ENCODE measurements at regions not wholly inside any gene's neighbourhood (a gene's known extent, or its start where the extent isn't known, plus 50 kb on each side); places are given as distances from the start of the nearest gene placed in this dataset.

DNA sequence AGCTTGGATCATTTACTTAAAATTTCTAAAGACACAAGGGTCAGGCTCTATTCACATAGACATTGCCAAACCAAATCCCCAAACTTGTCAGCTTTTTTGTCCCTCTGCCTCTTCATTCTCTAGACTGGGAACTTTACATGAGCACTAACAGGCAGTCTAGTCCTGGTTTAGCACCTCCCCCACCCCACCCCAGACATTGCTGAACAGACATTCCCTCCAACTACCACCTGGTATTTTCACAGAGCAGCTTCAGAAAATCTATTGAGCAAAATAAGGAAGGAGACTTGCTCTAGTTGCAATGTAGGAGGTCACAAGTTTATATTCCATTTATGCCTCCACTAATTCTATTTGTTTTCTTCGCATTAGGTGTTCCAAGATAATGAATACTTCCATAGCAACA is 56.8 kb upstream of the AASS start:
- TF ChIP-seq, protein P1, sequence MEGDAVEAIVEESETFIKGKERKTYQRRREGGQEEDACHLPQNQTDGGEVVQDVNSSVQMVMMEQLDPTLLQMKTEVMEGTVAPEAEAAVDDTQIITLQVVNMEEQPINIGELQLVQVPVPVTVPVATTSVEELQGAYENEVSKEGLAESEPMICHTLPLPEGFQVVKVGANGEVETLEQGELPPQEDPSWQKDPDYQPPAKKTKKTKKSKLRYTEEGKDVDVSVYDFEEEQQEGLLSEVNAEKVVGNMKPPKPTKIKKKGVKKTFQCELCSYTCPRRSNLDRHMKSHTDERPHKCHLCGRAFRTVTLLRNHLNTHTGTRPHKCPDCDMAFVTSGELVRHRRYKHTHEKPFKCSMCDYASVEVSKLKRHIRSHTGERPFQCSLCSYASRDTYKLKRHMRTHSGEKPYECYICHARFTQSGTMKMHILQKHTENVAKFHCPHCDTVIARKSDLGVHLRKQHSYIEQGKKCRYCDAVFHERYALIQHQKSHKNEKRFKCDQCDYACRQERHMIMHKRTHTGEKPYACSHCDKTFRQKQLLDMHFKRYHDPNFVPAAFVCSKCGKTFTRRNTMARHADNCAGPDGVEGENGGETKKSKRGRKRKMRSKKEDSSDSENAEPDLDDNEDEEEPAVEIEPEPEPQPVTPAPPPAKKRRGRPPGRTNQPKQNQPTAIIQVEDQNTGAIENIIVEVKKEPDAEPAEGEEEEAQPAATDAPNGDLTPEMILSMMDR (IDR thresholded peaks at IDR 0.05) = no peak
- TF ChIP-seq EP300 (IDR thresholded peaks at IDR 0.05) = no peak
